ENCODE measurements at regions not wholly inside any gene's neighbourhood (a gene's known extent, or its start where the extent isn't known, plus 50 kb on each side); places are given as distances from the start of the nearest gene placed in this dataset.

- TF ChIP-seq SRF (IDR thresholded peaks at IDR 0.05; ENCODE audit: low read depth, low read length) (no peak), POLR2A (IDR thresholded peaks at IDR 0.05; ENCODE audit: control extremely low read depth in 1 of 2, low read depth in 2 of 2, low read length in 2 of 2) (no peak), CTCF (IDR thresholded peaks at IDR 0.05; ENCODE audit: control extremely low read depth in 1 of 3, insufficient read depth in 1 of 3, low read depth in 1 of 3, low read length in 3 of 3) (peak; percentile 44 to 73 (median 63)), EZH2 (IDR thresholded peaks at IDR 0.05; ENCODE audit: low read depth, low read length, severe bottlenecking) (no peak), GTF2F1 (IDR thresholded peaks at IDR 0.05; ENCODE audit: borderline replicate concordance, low read depth, low read length) (no peak), PHF8 (conservative IDR thresholded peaks at IDR 0.05; ENCODE audit: low read depth, low read length) (no peak), POLR2AphosphoS5 (IDR thresholded peaks at IDR 0.05; ENCODE audit: low read depth, low read length) (no peak), RAD21 (IDR thresholded peaks at IDR 0.05 in 1 of 2, conservative IDR thresholded peaks at IDR 0.05 in 1 of 2; ENCODE audit: low read depth in 2 of 2, low read length in 2 of 2) (peak; percentile 49 to 63), RFX5 (IDR thresholded peaks at IDR 0.05; ENCODE audit: borderline replicate concordance, low read depth, low read length) (no peak), CREB1 (IDR thresholded peaks at IDR 0.05) (no peak), YY1 (IDR thresholded peaks at IDR 0.05; ENCODE audit: low read depth, low read length) (no peak), TCF12 (IDR thresholded peaks at IDR 0.05; ENCODE audit: low read depth, low read length) (no peak), SP2 (IDR thresholded peaks at IDR 0.05; ENCODE audit: low read length) (no peak)
Observed at GRCh38 chr3:22862111-22862510, 341.0 kb upstream of the UBE2E2 start.

Measured in H1 (cell line).